ENCODE measurements at regions not wholly inside any gene's neighbourhood (a gene's known extent, or its start where the extent isn't known, plus 50 kb on each side); places are given as distances from the start of the nearest gene placed in this dataset.

GRCh38 chr4:79850626-79851025 is 222.4 kb downstream of the ANTXR2 start:
- DNase-seq (ENCODE audit: low spot score, unreplicated experiment) = no peak
- no peak overlapping the region for H3K27ac Mint-ChIP-seq
- no peak for TF ChIP-seq CTCF (IDR thresholded peaks at IDR 0.05; ENCODE audit: unreplicated experiment)
- peaks cover 15% of the 10 kb centered on the region for H3K4me1 Mint-ChIP-seq (ENCODE audit: low read depth)
- H3K27me3 Mint-ChIP-seq = no peaks in the 10 kb centered on the region
- no peaks in the 10 kb centered on the region for H3K9me3 Mint-ChIP-seq (ENCODE audit: low read depth)
- no peaks in the 10 kb centered on the region for H3K36me3 Mint-ChIP-seq (ENCODE audit: insufficient read depth)
- no peak overlapping the region for H3K4me3 Mint-ChIP-seq (ENCODE audit: low read depth)

GRCh38 chr4:79848329-79848728 is 224.7 kb downstream of the ANTXR2 start:
- H3K36me3 Mint-ChIP-seq (ENCODE audit: insufficient read depth) = peaks cover 1% of the 10 kb centered on the region
- no peak overlapping the region for H3K27ac Mint-ChIP-seq
- no peak for DNase-seq (ENCODE audit: low spot score, unreplicated experiment)
- H3K4me3 Mint-ChIP-seq (ENCODE audit: low read depth) = no peak overlapping the region
- TF ChIP-seq CTCF (IDR thresholded peaks at IDR 0.05; ENCODE audit: unreplicated experiment) = no peak
- no peaks in the 10 kb centered on the region for H3K27me3 Mint-ChIP-seq
- peaks cover 6% of the 10 kb centered on the region for H3K9me3 Mint-ChIP-seq (ENCODE audit: low read depth)
- peaks cover 1% of the 10 kb centered on the region for H3K4me1 Mint-ChIP-seq (ENCODE audit: low read depth)

GRCh38 chr4:79847411-79847810 is 225.6 kb downstream of the ANTXR2 start:
- no peak for DNase-seq (ENCODE audit: low spot score, unreplicated experiment)
- no peak overlapping the region for H3K27ac Mint-ChIP-seq
- H3K9me3 Mint-ChIP-seq (ENCODE audit: low read depth) = peaks cover 11% of the 10 kb centered on the region
- H3K36me3 Mint-ChIP-seq (ENCODE audit: insufficient read depth) = peaks cover 2% of the 10 kb centered on the region
- no peaks in the 10 kb centered on the region for H3K4me1 Mint-ChIP-seq (ENCODE audit: low read depth)
- no peaks in the 10 kb centered on the region for H3K27me3 Mint-ChIP-seq
- no peak overlapping the region for H3K4me3 Mint-ChIP-seq (ENCODE audit: low read depth)
- no peak for TF ChIP-seq CTCF (IDR thresholded peaks at IDR 0.05; ENCODE audit: unreplicated experiment)

GRCh38 chr4:79842162-79842561 is 230.9 kb downstream of the ANTXR2 start:
- no peak for TF ChIP-seq CTCF (IDR thresholded peaks at IDR 0.05; ENCODE audit: unreplicated experiment)
- Mint-ChIP-seq H3K4me3 (ENCODE audit: low read depth) (no peak overlapping the region), H3K27ac (no peak overlapping the region), H3K4me1 (ENCODE audit: low read depth) (no peaks in the 10 kb centered on the region), H3K27me3 (no peaks in the 10 kb centered on the region), H3K36me3 (ENCODE audit: insufficient read depth) (peaks cover 2% of the 10 kb centered on the region), H3K9me3 (ENCODE audit: low read depth) (peaks cover 19% of the 10 kb centered on the region)
- no peak for DNase-seq (ENCODE audit: low spot score, unreplicated experiment)

GRCh38 chr4:79833857-79834256 is 239.2 kb downstream of the ANTXR2 start:
- no peak for DNase-seq (ENCODE audit: low spot score, unreplicated experiment)
- Mint-ChIP-seq H3K4me1 (ENCODE audit: low read depth) (no peaks in the 10 kb centered on the region), H3K4me3 (ENCODE audit: low read depth) (no peak overlapping the region), H3K27me3 (no peaks in the 10 kb centered on the region), H3K27ac (no peak overlapping the region), H3K36me3 (ENCODE audit: insufficient read depth) (no peaks in the 10 kb centered on the region), H3K9me3 (ENCODE audit: low read depth) (peaks cover 18% of the 10 kb centered on the region)
- TF ChIP-seq CTCF (IDR thresholded peaks at IDR 0.05; ENCODE audit: unreplicated experiment) = no peak
